ENCODE measurements at regions not wholly inside any gene's neighbourhood (a gene's known extent, or its start where the extent isn't known, plus 50 kb on each side); places are given as distances from the start of the nearest gene placed in this dataset.

DNA sequence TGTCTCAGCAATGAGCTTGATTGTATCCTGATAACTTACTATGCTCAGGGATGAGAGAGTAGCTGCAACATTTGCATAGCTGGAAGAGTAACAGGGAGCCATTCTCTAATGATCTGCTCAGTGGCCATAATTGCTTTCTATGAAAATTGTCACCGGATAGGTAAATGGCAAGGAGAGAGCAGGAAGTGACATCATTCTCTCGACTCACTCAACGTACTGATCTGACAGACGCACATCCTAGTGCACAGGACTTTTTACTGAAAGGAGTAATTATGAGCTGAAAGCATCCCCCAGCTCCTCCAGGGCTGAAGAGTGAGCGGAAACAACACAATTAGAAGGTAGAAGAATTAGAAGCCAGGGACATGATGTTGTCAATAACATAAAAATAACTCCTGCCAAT lies 71.8 kb downstream of the IRX5 start:
- H3K4me3 ChIP-seq (ENCODE audit: low read depth, low read length): no peak overlapping the region
- H3K4me1 ChIP-seq: no peaks in the 10 kb centered on the region
- H3K9me3 ChIP-seq: no peaks in the 10 kb centered on the region
- no peaks in the 10 kb centered on the region for H3K36me3 ChIP-seq
- TF ChIP-seq, protein P1, sequence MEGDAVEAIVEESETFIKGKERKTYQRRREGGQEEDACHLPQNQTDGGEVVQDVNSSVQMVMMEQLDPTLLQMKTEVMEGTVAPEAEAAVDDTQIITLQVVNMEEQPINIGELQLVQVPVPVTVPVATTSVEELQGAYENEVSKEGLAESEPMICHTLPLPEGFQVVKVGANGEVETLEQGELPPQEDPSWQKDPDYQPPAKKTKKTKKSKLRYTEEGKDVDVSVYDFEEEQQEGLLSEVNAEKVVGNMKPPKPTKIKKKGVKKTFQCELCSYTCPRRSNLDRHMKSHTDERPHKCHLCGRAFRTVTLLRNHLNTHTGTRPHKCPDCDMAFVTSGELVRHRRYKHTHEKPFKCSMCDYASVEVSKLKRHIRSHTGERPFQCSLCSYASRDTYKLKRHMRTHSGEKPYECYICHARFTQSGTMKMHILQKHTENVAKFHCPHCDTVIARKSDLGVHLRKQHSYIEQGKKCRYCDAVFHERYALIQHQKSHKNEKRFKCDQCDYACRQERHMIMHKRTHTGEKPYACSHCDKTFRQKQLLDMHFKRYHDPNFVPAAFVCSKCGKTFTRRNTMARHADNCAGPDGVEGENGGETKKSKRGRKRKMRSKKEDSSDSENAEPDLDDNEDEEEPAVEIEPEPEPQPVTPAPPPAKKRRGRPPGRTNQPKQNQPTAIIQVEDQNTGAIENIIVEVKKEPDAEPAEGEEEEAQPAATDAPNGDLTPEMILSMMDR (IDR thresholded peaks at IDR 0.05; ENCODE audit: low read depth, low read length): no peak
- H3K27me3 ChIP-seq: peaks cover 5% of the 10 kb centered on the region; the same call in 1 of the 2 replicates
- DNase-seq: no peak

DNA sequence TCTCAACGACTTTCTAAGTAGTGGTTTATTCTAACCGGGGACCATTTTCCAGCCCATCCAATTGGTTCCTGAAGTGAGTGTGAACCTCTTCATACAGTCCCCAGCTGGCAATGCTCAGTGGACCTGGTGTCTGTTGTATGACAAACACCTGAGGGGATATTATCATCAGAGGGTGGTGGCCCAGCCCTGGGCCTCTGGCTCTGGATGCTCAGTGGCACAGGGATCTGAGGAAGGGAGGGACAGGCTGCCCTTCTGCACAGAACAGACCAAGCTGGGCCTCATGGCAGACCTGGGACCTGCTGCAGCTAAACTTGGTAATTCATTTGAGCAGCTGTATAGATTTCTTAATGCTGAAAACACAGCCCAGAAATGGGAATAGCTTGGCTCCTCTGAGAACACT lies 72.6 kb downstream of the IRX5 start:
- TF ChIP-seq, protein P1 (IDR thresholded peaks at IDR 0.05; ENCODE audit: low read depth, low read length): no peak
- H3K36me3 ChIP-seq: no peaks in the 10 kb centered on the region
- DNase-seq: no peak
- H3K4me3 ChIP-seq (ENCODE audit: low read depth, low read length): no peak overlapping the region
- no peaks in the 10 kb centered on the region for H3K9me3 ChIP-seq
- no peaks in the 10 kb centered on the region for H3K4me1 ChIP-seq
- peaks cover 5% of the 10 kb centered on the region; the same call in 1 of the 2 replicates for H3K27me3 ChIP-seq

DNA sequence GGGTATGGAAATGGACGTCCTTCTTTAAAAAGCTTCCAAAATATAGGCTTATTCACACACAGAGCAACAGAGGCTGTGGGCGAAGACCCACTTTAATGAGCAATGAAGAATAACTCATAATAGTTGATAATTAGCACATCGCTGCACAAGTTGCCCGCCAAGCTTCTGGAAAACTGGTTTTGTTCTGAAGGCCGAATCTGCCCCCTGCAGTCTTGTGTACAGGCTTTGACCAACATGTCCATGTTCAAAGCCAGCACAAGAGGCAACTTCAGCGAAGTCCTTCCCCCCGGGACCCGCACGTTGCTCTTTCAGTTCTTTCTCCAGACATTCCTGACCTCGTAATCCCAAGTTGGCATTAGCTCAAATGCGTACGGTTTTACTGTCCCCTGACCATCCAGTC lies 73.3 kb downstream of the IRX5 start:
- H3K4me1 ChIP-seq: no peaks in the 10 kb centered on the region
- TF ChIP-seq, protein P1 (IDR thresholded peaks at IDR 0.05; ENCODE audit: low read depth, low read length): no peak
- peaks cover 5% of the 10 kb centered on the region for H3K27me3 ChIP-seq
- H3K36me3 ChIP-seq: no peaks in the 10 kb centered on the region
- no peak for DNase-seq
- no peaks in the 10 kb centered on the region for H3K9me3 ChIP-seq
- H3K4me3 ChIP-seq (ENCODE audit: low read depth, low read length): no peak overlapping the region

DNA sequence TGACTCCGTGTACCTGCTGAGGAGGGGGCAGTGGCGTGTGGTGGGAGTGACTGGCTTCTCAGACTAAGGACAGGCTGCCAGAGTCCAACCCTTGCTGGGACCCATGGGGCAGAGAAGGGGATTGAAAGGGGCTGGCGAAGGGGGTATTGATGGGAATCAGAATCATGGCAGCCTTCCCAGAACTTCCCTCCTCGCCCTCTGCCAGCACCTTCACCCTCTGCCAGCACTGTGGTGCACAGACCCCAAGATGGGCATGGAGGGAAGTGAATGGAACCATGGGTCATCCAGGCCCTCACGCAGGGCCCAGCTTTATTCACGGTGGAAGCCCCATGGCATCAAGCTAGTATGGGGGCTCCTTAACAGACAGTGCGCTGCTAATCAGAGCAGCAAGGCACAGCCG lies 76.8 kb downstream of the IRX5 start:
- TF ChIP-seq, protein P1 (IDR thresholded peaks at IDR 0.05; ENCODE audit: low read depth, low read length): no peak
- H3K4me3 ChIP-seq (ENCODE audit: low read depth, low read length): no peak overlapping the region
- no peaks in the 10 kb centered on the region for H3K4me1 ChIP-seq
- DNase-seq: no peak
- no peaks in the 10 kb centered on the region for H3K36me3 ChIP-seq
- H3K9me3 ChIP-seq: no peaks in the 10 kb centered on the region
- H3K27me3 ChIP-seq: no peaks in the 10 kb centered on the region; the same call in 1 of the 2 replicates

DNA sequence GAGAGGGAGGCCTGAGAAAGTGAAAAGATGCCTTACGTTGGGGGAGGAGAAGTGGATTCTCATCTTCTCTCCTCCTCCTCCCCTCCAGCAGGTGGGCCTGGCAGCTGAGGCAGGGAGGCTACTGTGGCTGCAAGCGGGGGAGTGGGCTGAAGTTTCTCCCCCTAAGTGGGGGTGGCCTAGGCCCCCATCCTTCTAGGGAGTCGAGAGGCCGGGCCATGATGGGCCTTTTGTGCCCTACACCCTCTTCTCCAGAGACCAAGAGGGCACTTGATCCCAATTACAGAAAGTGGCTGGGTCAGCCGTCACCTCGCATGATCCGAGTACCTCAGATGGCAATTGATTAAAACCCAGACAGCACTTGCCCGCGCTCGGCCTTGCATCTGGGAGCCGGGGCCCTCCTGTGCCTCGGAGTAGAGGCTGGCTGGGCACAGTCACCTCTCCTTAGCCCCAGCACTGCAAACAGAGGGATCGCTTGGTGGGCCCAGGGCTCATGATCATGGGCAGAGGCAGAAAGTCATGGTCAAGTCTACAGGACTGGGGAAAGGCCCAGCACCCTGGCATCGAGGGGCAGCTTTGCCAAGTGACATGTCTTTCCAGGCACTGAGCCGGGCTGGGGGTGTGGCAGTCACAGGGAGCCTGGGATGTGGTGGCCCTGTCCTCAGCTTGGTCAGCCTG lies 78.3 kb downstream of the IRX5 start:
- TF ChIP-seq, protein P1 (IDR thresholded peaks at IDR 0.05; ENCODE audit: low read depth, low read length): no peak
- no peaks in the 10 kb centered on the region for H3K9me3 ChIP-seq
- H3K27me3 ChIP-seq: no peaks in the 10 kb centered on the region; the same call in 1 of the 2 replicates
- no peaks in the 10 kb centered on the region for H3K36me3 ChIP-seq
- no peak overlapping the region for H3K4me3 ChIP-seq (ENCODE audit: low read depth, low read length)
- no peak for DNase-seq
- no peaks in the 10 kb centered on the region for H3K4me1 ChIP-seq

DNA sequence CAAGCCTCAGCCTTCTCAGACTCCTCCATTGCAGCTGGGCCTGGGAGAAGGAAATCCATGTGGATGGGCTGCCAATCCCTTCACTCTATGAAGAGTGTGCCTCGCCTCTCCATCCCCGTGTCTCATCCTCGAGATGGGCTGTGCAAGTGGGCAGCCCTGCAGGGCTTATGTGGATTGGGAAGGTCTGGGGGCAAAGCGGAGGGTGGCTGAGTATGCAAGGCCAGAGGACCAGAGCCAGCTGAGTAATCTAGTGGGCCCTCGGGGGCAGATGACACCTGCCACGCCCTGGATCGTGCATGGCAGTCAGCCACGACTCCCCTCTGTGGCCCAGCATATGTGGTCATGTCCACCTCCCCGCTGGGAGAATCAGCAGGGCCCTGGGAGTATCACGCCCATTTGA lies 78.9 kb downstream of the IRX5 start:
- no peaks in the 10 kb centered on the region; the same call in 1 of the 2 replicates for H3K27me3 ChIP-seq
- no peaks in the 10 kb centered on the region for H3K4me1 ChIP-seq
- TF ChIP-seq, protein P1 (IDR thresholded peaks at IDR 0.05; ENCODE audit: low read depth, low read length): no peak
- H3K36me3 ChIP-seq: no peaks in the 10 kb centered on the region
- no peak for DNase-seq
- H3K9me3 ChIP-seq: no peaks in the 10 kb centered on the region
- H3K4me3 ChIP-seq (ENCODE audit: low read depth, low read length): no peak overlapping the region
